ENCODE measurements at regions not wholly inside any gene's neighbourhood (a gene's known extent, or its start where the extent isn't known, plus 50 kb on each side); places are given as distances from the start of the nearest gene placed in this dataset.

DNA sequence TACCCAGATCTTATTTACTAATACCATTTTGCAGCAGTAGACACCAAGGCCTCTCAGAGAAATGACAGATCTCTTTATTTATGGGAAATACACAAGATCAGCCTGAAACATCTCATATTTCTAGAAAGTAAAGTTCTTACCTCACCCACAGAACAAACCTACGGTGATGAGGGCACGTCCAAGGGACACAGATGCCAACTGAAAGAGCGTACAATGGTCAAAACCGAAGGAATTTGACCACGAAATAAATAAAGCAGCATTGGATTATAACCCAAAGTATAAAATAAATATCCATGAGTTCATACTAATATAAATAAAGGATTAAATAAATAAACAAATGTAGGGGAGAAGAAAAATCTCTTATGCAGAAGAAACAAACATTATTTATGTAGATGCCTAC lies 747.0 kb downstream of the TNS3 start:
- TF ChIP-seq, protein P1, sequence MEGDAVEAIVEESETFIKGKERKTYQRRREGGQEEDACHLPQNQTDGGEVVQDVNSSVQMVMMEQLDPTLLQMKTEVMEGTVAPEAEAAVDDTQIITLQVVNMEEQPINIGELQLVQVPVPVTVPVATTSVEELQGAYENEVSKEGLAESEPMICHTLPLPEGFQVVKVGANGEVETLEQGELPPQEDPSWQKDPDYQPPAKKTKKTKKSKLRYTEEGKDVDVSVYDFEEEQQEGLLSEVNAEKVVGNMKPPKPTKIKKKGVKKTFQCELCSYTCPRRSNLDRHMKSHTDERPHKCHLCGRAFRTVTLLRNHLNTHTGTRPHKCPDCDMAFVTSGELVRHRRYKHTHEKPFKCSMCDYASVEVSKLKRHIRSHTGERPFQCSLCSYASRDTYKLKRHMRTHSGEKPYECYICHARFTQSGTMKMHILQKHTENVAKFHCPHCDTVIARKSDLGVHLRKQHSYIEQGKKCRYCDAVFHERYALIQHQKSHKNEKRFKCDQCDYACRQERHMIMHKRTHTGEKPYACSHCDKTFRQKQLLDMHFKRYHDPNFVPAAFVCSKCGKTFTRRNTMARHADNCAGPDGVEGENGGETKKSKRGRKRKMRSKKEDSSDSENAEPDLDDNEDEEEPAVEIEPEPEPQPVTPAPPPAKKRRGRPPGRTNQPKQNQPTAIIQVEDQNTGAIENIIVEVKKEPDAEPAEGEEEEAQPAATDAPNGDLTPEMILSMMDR (IDR thresholded peaks at IDR 0.05), result no peak
- no peak for TF ChIP-seq POLR2A (IDR thresholded peaks at IDR 0.05)
